22Rv1 (cell line): ENCODE measurements at regions not wholly inside any gene's neighbourhood (a gene's known extent, or its start where the extent isn't known, plus 50 kb on each side); places are given as distances from the start of the nearest gene placed in this dataset.

Experiments used
- H3K27ac ChIP-seq: fragments of 450-650 bp; 2 replicates; pipeline ENCODE4 v1.5.1; 2017
- ZFX ChIP-seq: fragments of 450-650 bp; IDR thresholded peaks from 2 replicates; pipeline ENCODE4 v1.6.1; 2017; ENCODE audit warnings: antibody characterized with exemption, borderline replicate concordance
- TF ChIP-seq, protein P1 (sequence below): fragments of 450-650 bp; IDR thresholded peaks from 2 replicates; pipeline ENCODE4 v1.5.1; 2017; ENCODE audit warnings: mild to moderate bottlenecking

- no peak for TF ChIP-seq ZFX
- TF ChIP-seq, protein P1, sequence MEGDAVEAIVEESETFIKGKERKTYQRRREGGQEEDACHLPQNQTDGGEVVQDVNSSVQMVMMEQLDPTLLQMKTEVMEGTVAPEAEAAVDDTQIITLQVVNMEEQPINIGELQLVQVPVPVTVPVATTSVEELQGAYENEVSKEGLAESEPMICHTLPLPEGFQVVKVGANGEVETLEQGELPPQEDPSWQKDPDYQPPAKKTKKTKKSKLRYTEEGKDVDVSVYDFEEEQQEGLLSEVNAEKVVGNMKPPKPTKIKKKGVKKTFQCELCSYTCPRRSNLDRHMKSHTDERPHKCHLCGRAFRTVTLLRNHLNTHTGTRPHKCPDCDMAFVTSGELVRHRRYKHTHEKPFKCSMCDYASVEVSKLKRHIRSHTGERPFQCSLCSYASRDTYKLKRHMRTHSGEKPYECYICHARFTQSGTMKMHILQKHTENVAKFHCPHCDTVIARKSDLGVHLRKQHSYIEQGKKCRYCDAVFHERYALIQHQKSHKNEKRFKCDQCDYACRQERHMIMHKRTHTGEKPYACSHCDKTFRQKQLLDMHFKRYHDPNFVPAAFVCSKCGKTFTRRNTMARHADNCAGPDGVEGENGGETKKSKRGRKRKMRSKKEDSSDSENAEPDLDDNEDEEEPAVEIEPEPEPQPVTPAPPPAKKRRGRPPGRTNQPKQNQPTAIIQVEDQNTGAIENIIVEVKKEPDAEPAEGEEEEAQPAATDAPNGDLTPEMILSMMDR = no peak
- H3K27ac ChIP-seq = no peak overlapping the region
Measured at GRCh38 chr12:69061574-69061973, 128.6 kb upstream of the CPM start.

DNA sequence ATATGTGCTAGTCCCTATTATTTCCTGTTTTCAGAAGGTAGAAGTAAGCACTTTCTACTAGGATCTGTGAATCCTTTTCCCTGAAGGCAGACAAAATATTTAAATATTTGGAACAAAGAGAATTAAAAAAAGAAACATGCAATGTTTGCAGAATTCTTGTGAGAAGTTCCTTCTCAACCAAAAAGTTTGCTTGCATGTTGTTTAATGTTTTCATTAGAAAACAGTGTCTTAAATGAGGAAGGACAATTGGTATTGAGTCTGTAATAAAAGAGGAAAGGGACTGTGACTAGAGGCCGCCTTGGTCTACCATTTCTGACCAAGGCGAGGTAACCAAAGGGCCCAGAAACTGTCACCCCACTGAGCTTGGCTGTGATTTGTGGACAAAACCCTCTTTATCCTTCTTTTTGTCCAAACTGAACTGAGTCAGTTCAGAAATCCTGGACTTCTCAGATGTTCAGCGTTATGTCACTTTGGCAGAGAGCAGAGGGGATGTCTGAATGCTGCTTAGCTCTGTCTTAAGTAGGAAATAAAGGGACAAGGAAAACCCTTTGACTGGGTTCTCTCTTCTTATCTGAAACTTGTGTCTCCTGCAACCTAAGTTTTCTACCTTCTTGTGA, 129.8 kb upstream of the CPM start:
- TF ChIP-seq, protein P1 = no peak
- TF ChIP-seq ZFX = no peak
- H3K27ac ChIP-seq = no peak overlapping the region

DNA sequence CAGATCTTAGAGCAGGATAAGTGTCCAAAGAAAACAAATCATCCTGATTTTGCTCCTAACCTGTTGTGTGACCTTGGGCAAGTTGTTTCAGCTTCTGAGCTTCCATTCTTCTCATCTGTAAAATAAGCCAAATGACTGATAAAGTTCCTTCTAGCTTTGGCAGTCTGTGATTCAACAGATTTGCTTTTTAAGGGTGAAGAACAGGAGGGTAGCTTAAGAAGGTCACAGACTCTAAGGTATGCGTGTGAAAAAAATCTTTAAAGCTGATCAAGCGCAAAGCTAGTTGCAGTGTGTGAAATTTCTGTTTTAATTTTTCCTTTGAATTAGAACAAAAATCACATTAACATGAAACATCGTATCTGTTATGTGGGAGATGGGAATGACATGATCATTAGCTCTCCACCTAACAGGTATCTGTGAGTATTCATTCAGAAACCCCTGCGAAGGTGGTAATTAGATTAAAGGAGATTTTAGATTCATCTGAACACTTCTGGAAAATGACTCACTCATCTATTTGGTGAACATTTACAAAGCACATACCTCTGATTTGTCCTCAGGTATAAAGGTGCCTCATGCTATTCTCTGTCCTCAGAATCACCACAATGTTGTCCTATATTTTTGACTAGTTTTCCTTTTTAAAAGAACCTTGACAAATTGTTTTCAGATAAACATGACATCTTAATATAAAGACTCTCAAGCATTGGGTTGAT, 131.9 kb upstream of the CPM start:
- TF ChIP-seq ZFX = no peak
- TF ChIP-seq, protein P1 = no peak
- no peak overlapping the region for H3K27ac ChIP-seq

GRCh38 chr12:69065775-69066174, 132.8 kb upstream of the CPM start:
- TF ChIP-seq, protein P1 = no peak
- no peak for TF ChIP-seq ZFX
- no peak overlapping the region for H3K27ac ChIP-seq

- TF ChIP-seq ZFX = no peak
- TF ChIP-seq, protein P1 = no peak
- no peak overlapping the region for H3K27ac ChIP-seq
Measured at GRCh38 chr12:69066492-69067373, 133.8 kb upstream of the CPM start.

- TF ChIP-seq ZFX = no peak
- TF ChIP-seq, protein P1 = no peak
- no peak overlapping the region for H3K27ac ChIP-seq
Measured at GRCh38 chr12:69067713-69068112, 134.7 kb upstream of the CPM start.

- H3K27ac ChIP-seq = no peak overlapping the region
- TF ChIP-seq ZFX = no peak
- TF ChIP-seq, protein P1 = no peak
Measured at GRCh38 chr12:69068448-69068847, 135.5 kb upstream of the CPM start.
